Keratinocyte (primary cell): ENCODE measurements at regions not wholly inside any gene's neighbourhood (a gene's known extent, or its start where the extent isn't known, plus 50 kb on each side); places are given as distances from the start of the nearest gene placed in this dataset.

Experiments
- EZH2 ChIP-seq: IDR thresholded peaks from one replicate; pipeline ENCODE4 v1.6.1; 2012; ENCODE audit warnings: inconsistent platforms, mild to moderate bottlenecking, low read length, moderate library complexity
- TF ChIP-seq, protein P1 (sequence below), 3 experiments: IDR thresholded peaks in 1 of 3; conservative IDR thresholded peaks in 1 of 3; optimal IDR thresholded peaks in 1 of 3; 2 replicates in 2 of 3; 3 replicates in 1 of 3; pipeline versions ENCODE3 to v1.5.1; 2011; ENCODE audit warnings: low read length in 3 of 3, mild to moderate bottlenecking in 3 of 3, moderate library complexity in 2 of 3, control low read depth in 1 of 3, inconsistent platforms in 1 of 3; ENCODE audit not compliant: insufficient read depth in 2 of 3; ENCODE audit errors: extremely low read depth in 1 of 3

DNA sequence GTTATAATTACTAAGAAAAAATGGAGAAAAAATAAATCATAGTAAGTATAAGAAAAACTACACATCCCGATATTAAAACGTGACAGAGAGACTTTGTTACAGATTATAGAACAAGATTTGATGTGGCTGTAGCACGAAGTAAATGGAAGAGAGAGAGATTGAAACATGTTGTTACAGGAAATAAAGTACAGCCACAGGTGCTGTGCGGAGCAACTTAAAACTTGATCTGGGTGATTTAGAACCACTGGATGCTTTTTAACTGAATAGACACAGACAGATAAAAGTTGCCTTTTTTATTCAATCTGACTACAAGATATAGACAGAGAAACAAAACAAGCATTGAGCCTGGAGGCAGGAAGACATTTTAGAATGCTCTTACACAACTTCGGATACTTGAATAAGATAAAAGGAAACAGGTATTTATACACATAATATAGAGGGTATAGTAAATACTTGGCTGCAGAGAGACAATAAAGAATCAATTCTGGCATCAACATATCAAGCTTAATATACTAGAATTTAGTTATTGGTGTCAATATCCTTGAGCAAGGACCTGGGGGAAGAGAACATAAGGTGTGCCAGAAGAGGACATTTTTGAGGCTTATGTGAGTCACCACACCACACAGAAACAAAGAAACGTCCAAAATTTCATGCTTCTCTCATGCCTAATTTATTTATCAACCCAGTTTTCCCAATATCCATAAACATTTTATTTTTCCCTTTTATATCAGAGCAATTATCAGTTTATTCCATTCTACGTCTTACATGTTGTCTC is 548.5 kb downstream of the SLITRK1 start:
- TF ChIP-seq EZH2, result no peak
- TF ChIP-seq, protein P1, sequence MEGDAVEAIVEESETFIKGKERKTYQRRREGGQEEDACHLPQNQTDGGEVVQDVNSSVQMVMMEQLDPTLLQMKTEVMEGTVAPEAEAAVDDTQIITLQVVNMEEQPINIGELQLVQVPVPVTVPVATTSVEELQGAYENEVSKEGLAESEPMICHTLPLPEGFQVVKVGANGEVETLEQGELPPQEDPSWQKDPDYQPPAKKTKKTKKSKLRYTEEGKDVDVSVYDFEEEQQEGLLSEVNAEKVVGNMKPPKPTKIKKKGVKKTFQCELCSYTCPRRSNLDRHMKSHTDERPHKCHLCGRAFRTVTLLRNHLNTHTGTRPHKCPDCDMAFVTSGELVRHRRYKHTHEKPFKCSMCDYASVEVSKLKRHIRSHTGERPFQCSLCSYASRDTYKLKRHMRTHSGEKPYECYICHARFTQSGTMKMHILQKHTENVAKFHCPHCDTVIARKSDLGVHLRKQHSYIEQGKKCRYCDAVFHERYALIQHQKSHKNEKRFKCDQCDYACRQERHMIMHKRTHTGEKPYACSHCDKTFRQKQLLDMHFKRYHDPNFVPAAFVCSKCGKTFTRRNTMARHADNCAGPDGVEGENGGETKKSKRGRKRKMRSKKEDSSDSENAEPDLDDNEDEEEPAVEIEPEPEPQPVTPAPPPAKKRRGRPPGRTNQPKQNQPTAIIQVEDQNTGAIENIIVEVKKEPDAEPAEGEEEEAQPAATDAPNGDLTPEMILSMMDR (optimal IDR thresholded peaks at IDR 0.05 in 1 of 3, IDR thresholded peaks at IDR 0.05 in 1 of 3, conservative IDR thresholded peaks at IDR 0.05 in 1 of 3; ENCODE audit: extremely low read depth in 1 of 3, insufficient read depth in 2 of 3, low read length in 3 of 3), result no peak
